Mucosa of descending colon (tissue), 3 donors: ENCODE measurements at regions not wholly inside any gene's neighbourhood (a gene's known extent, or its start where the extent isn't known, plus 50 kb on each side); places are given as distances from the start of the nearest gene placed in this dataset.
"Not testable (repeated sequence)": the region's sequence is repeated elsewhere in the genome, so short reads cannot be mapped to it uniquely, and the experiment has no call there.

Experiments used
- ATAC-seq: fragments of 200-7000 bp; cut with Tn5 transposase; one replicate; pipeline ENCODE4 v1.9.1; 2020; ENCODE audit warnings: mild to moderate bottlenecking, moderate library complexity
- DNase-seq, 3 donors: peaks; one replicate each; pipeline ENCODE4 v3.0.0-alpha.2; 2020
- H3K36me3 ChIP-seq: fragments of 200-600 bp; one replicate; pipeline ENCODE4 v1.8.0; 2021; ENCODE audit warnings: low read depth, mild to moderate bottlenecking
- H3K4me1 ChIP-seq: fragments of 200-600 bp; one replicate; pipeline ENCODE4 v1.8.0; 2021; ENCODE audit warnings: low read depth, mild to moderate bottlenecking
- H3K4me3 ChIP-seq: fragments of 200-600 bp; one replicate; pipeline ENCODE4 v1.8.0; 2021; ENCODE audit warnings: mild to moderate bottlenecking
- H3K9me3 ChIP-seq: fragments of 200-600 bp; one replicate; pipeline ENCODE4 v1.8.0; 2021; ENCODE audit warnings: mild to moderate bottlenecking
- CTCF ChIP-seq: fragments of 200-600 bp; IDR thresholded peaks from one replicate; pipeline ENCODE4 v1.8.0; 2022; ENCODE audit warnings: antibody characterized with exemption, mild to moderate bottlenecking
- intact Hi-C, 2 donors: fragments of 100-400 bp; cut with DNase I in 1 of 2; cut with micrococcal nuclease in 1 of 2; formaldehyde crosslinking; loops; one replicate each; pipeline versions ENCODE4 v1.11.0 to v1.11.1; 2022; cut with DNase I, micrococcal nuclease
- donor health status: DM: no; HTN: no; CAD: no; lungs with moderate emphysema.
- donor health status: DM: no; HTN: no; CAD: no.
- donor health status: DM: no; HTN: yes; CAD: no.

GRCh38 chr2:47720559-47720958 is 62.4 kb upstream of the MSH6 start:
- no peak for TF ChIP-seq CTCF
- H3K4me1 ChIP-seq: no peaks in the 10 kb centered on the region
- no peaks in the 10 kb centered on the region for H3K9me3 ChIP-seq
- DNase-seq (no peak), ATAC-seq (no peak)
- intact Hi-C loops: no loop called here
- no peak overlapping the region for H3K4me3 ChIP-seq
- no peaks in the 10 kb centered on the region for H3K36me3 ChIP-seq

- H3K9me3 ChIP-seq: no peaks in the 10 kb centered on the region
- no peak for TF ChIP-seq CTCF
- no peak overlapping the region for H3K4me3 ChIP-seq
- ATAC-seq (no peak), DNase-seq (no peak)
- H3K4me1 ChIP-seq: no peaks in the 10 kb centered on the region
- intact Hi-C loops: no loop called here
- no peaks in the 10 kb centered on the region for H3K36me3 ChIP-seq
These were observed 62.9 kb upstream of the MSH6 start for GRCh38 chr2:47720036-47720435.

DNA sequence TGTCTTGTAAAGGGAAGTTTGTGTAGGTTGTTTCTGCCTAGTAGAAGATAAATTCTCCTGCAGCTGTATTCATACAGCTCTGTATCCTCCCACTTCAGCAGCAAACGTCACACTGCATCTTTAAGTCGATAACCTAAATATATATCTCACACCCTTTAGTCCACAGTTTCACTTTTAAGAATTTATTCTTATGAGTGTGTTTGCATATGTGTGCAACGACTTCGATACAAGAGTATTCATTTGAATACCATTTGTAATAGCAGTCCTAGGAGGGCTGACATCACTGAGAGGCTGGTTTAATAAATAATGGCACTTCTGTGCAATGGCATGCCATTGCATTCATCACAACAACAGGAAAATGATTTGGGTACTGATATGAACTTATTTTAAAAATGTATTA is 63.8 kb upstream of the MSH6 start:
- H3K4me3 ChIP-seq: no peak overlapping the region
- H3K4me1 ChIP-seq: no peaks in the 10 kb centered on the region
- DNase-seq (no peak), ATAC-seq (no peak)
- intact Hi-C loops: no loop called here
- no peak for TF ChIP-seq CTCF
- no peaks in the 10 kb centered on the region for H3K9me3 ChIP-seq
- H3K36me3 ChIP-seq: no peaks in the 10 kb centered on the region

DNA sequence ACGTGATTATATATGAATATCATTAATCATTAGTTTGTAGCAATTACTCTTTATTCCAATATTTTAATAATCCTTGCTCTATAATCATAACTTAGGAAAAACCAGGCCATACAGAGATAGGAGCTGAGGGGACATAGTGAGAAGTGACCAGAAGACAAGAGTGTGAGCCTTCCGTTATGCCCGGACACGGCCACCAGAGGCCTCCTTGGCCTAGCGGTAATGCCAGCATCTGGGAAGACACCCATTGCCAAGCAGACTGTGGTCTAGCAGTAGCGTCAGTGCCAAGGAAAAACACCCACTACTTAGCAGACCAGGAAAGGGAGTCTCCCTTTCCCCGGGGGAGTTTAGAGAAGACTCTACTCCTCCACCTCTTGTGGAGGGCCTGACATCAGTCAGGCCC is 66.6 kb upstream of the MSH6 start:
- DNase-seq, H3K9me3 ChIP-seq, H3K4me1 ChIP-seq, H3K4me3 ChIP-seq, ATAC-seq, H3K36me3 ChIP-seq, intact Hi-C loops: not testable (repeated sequence)

- no peak for TF ChIP-seq CTCF
- Histone ChIP-seq H3K36me3 (no peaks in the 10 kb centered on the region), H3K4me1 (no peaks in the 10 kb centered on the region), H3K9me3 (no peaks in the 10 kb centered on the region), H3K4me3 (no peak overlapping the region)
- intact Hi-C loops: no loop called here
- no peak for DNase-seq
- no peak for ATAC-seq
These were observed 67.4 kb upstream of the MSH6 start for GRCh38 chr2:47715552-47715951.

- Histone ChIP-seq H3K4me1 (no peaks in the 10 kb centered on the region), H3K9me3 (no peaks in the 10 kb centered on the region), H3K36me3 (no peaks in the 10 kb centered on the region), H3K4me3 (no peak overlapping the region)
- no peak for TF ChIP-seq CTCF
- DNase-seq: no peak
- intact Hi-C loops: no loop called here
- no peak for ATAC-seq
These were observed 74.0 kb upstream of the MSH6 start for GRCh38 chr2:47708801-47709499.
